ENCODE measurements at regions not wholly inside any gene's neighbourhood (a gene's known extent, or its start where the extent isn't known, plus 50 kb on each side); places are given as distances from the start of the nearest gene placed in this dataset.
"Not testable (repeated sequence)": the region's sequence is repeated elsewhere in the genome, so short reads cannot be mapped to it uniquely, and the experiment has no call there.

- H3K27ac ChIP-seq: no peak overlapping the region
- no peak for TF ChIP-seq CTCF (IDR thresholded peaks at IDR 0.05)
- H3K36me3 ChIP-seq: no peaks in the 10 kb centered on the region
- H3K9me3 ChIP-seq: no peaks in the 10 kb centered on the region
- no peaks in the 10 kb centered on the region for H3K27me3 ChIP-seq
- no peak overlapping the region for H3K4me3 ChIP-seq
- no peak for DNase-seq (ENCODE audit: low spot score)
- no peaks in the 10 kb centered on the region for H3K4me1 ChIP-seq
These were observed 69.1 kb downstream of the HAPSTR1 start for GRCh38 chr16:9160551-9160911.

GRCh38 chr16:9165681-9166080 lies 74.2 kb downstream of the HAPSTR1 start:
- no peak for DNase-seq (ENCODE audit: low spot score)
- Histone ChIP-seq H3K27ac (no peak overlapping the region), H3K9me3 (no peaks in the 10 kb centered on the region), H3K4me1 (no peaks in the 10 kb centered on the region), H3K4me3 (no peak overlapping the region), H3K36me3 (no peaks in the 10 kb centered on the region), H3K27me3 (no peaks in the 10 kb centered on the region)
- TF ChIP-seq CTCF (IDR thresholded peaks at IDR 0.05): no peak

- H3K27ac ChIP-seq; H3K36me3 ChIP-seq; H3K27me3 ChIP-seq; DNase-seq (ENCODE audit: low spot score); H3K4me1 ChIP-seq; H3K9me3 ChIP-seq; H3K4me3 ChIP-seq: not testable (repeated sequence)
These were observed 75.0 kb downstream of the HAPSTR1 start for GRCh38 chr16:9166326-9166993.

GRCh38 chr16:9169094-9169493 lies 77.7 kb downstream of the HAPSTR1 start:
- Histone ChIP-seq H3K4me1 (no peaks in the 10 kb centered on the region), H3K27ac (no peak overlapping the region), H3K4me3 (no peak overlapping the region), H3K9me3 (peaks cover 0 to 4% of the 10 kb centered on the region in 2 donors), H3K27me3 (no peaks in the 10 kb centered on the region), H3K36me3 (no peaks in the 10 kb centered on the region)
- no peak for TF ChIP-seq CTCF (IDR thresholded peaks at IDR 0.05)
- DNase-seq (ENCODE audit: low spot score): no peak

GRCh38 chr16:9170470-9170869 lies 79.0 kb downstream of the HAPSTR1 start:
- H3K36me3 ChIP-seq: no peaks in the 10 kb centered on the region
- H3K4me1 ChIP-seq: no peaks in the 10 kb centered on the region
- no peak for DNase-seq (ENCODE audit: low spot score)
- H3K27ac ChIP-seq: no peak overlapping the region
- peaks cover 0 to 4% of the 10 kb centered on the region in 2 donors for H3K9me3 ChIP-seq
- no peaks in the 10 kb centered on the region for H3K27me3 ChIP-seq
- TF ChIP-seq CTCF (IDR thresholded peaks at IDR 0.05): no peak
- H3K4me3 ChIP-seq: no peak overlapping the region

GRCh38 chr16:9176547-9177418 lies 85.3 kb downstream of the HAPSTR1 start:
- H3K4me3 ChIP-seq: no peak overlapping the region
- peaks cover 0 to 7% of the 10 kb centered on the region in 2 donors for H3K9me3 ChIP-seq
- no peaks in the 10 kb centered on the region for H3K36me3 ChIP-seq
- H3K27ac ChIP-seq: no peak overlapping the region
- no peaks in the 10 kb centered on the region for H3K27me3 ChIP-seq
- TF ChIP-seq CTCF (IDR thresholded peaks at IDR 0.05): no peak
- no peaks in the 10 kb centered on the region for H3K4me1 ChIP-seq
- no peak for DNase-seq (ENCODE audit: low spot score)

Data from right atrium auricular region (tissue), 2 donors.